Fibroblast of lung (primary cell): ENCODE measurements at regions not wholly inside any gene's neighbourhood (a gene's known extent, or its start where the extent isn't known, plus 50 kb on each side); places are given as distances from the start of the nearest gene placed in this dataset.

Experiments used
- CTCF ChIP-seq, 2 donors: IDR thresholded peaks in 1 of 2; conservative IDR thresholded peaks in 1 of 2; 1 replicate in 1 of 2; 2 replicates in 1 of 2; pipeline ENCODE4 v1.5.1; 2011 to 2012; ENCODE audit warnings: low read length in 2 of 2, control low read depth in 1 of 2, inconsistent platforms in 1 of 2, low read depth in 1 of 2, mild to moderate bottlenecking in 1 of 2
- EZH2 ChIP-seq: IDR thresholded peaks from 2 replicates; pipeline ENCODE4 v1.5.1; 2012; ENCODE audit warnings: low read length, control low read depth, mild to moderate bottlenecking; ENCODE audit errors: missing control alignments

DNA sequence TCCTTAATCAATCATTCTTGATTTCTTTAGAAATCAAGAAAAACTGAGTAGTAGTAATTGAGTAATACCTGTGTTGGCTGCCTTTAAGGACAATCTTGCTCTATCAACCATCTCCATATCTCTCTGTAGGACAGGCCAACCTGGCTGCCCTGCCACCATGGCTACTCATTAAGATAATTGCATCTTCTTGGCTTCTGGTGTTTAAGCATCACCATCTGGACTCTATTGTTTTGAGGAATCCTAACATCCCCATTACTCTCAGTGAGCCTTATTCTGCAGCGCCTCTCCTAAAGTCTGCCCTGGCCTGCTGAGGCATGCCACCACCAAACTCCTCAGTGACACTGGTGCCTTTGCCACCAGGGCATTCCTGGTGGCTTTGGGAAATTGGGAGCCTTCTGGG is 442.6 kb upstream of the ZNF507 start:
- TF ChIP-seq CTCF (conservative IDR thresholded peaks at IDR 0.05 in 1 of 2, IDR thresholded peaks at IDR 0.05 in 1 of 2; ENCODE audit: low read depth in 1 of 2, low read length in 2 of 2) (no peak), EZH2 (no peak)
